IMR-90 (cell line): ENCODE measurements at regions not wholly inside any gene's neighbourhood (a gene's known extent, or its start where the extent isn't known, plus 50 kb on each side); places are given as distances from the start of the nearest gene placed in this dataset.

Source experiments
- ATAC-seq: fragments of 200-7000 bp; cut with Tn5 transposase; 2 replicates; pipeline ENCODE4 v1.9.1; 2020; ENCODE audit warnings: low read depth, mild to moderate bottlenecking, moderate library complexity
- BruUV-seq: library from RNA; stranded (reverse); fragments of 400-500 nt; replicated peaks from 2 replicates; lab custom pipeline; 2021; lab: Mats Ljungman, UMichigan
- CTCF ChIA-PET: fragments of 300-600 bp; formaldehyde crosslinking; extraction: SDS; loops from one replicate; lab custom pipeline; 2021; ENCODE audit warnings: antibody characterized with exemption; lab: Yijun Ruan, JAX
- POLR2A ChIA-PET: fragments of 300-600 bp; sonication (Branson Sonifier 250); formaldehyde crosslinking; loops from one replicate; lab custom pipeline; 2022; ENCODE audit warnings: antibody characterized with exemption; ENCODE audit not compliant: unreplicated experiment; lab: Charles Lee
- DNase-seq: peaks from one replicate; pipeline ENCODE4 v3.0.0; 2013
- H2AFZ ChIP-seq: replicated peaks from 2 replicates; pipeline ENCODE3; 2013; ENCODE audit warnings: low read length, mild to moderate bottlenecking; ENCODE audit not compliant: poor library complexity
- H2AK5ac ChIP-seq: 2 replicates; pipeline ENCODE4 v1.6.1; 2013; ENCODE audit warnings: low read depth, low read length, inconsistent platforms
- H2AK9ac ChIP-seq: replicated peaks from 2 replicates; pipeline ENCODE3; 2013; ENCODE audit warnings: mild to moderate bottlenecking, low read depth, low read length, moderate library complexity; ENCODE audit not compliant: poor library complexity
- H2BK120ac ChIP-seq: 2 replicates; pipeline ENCODE4 v1.6.1; 2013; ENCODE audit warnings: low read depth, low read length, inconsistent platforms
- H2BK15ac ChIP-seq: 3 replicates; pipeline ENCODE4 v1.6.1; 2013; ENCODE audit warnings: low read depth, low read length, inconsistent platforms
- H2BK20ac ChIP-seq: 2 replicates; pipeline ENCODE4 v1.6.1; 2013; ENCODE audit warnings: low read depth, mild to moderate bottlenecking, inconsistent platforms, low read length, moderate library complexity
- H2BK5ac ChIP-seq: 2 replicates; pipeline ENCODE4 v1.6.1; 2013; ENCODE audit warnings: mild to moderate bottlenecking, low read depth, low read length, inconsistent platforms; ENCODE audit not compliant: poor library complexity, severe bottlenecking
- H3K14ac ChIP-seq: replicated peaks from 2 replicates; pipeline ENCODE4 v1.6.1; 2013; ENCODE audit warnings: low read depth, low read length, inconsistent platforms
- H3K18ac ChIP-seq: 2 replicates; pipeline ENCODE4 v1.6.1; 2013; ENCODE audit warnings: low read depth, low read length, control low read depth
- H3K23ac ChIP-seq: 2 replicates; pipeline ENCODE4 v1.6.1; 2013; ENCODE audit warnings: low read depth, low read length, inconsistent platforms
- H3K27ac ChIP-seq: 2 replicates; pipeline ENCODE4 v1.5.1; 2013; ENCODE audit warnings: mild to moderate bottlenecking, control low read depth, low read length; ENCODE audit not compliant: insufficient read depth
- H3K27me3 ChIP-seq: 2 replicates; pipeline ENCODE4 v1.6.1; 2013; ENCODE audit warnings: low read length; ENCODE audit not compliant: control insufficient read depth, insufficient read depth
- H3K36me3 ChIP-seq: 2 replicates; pipeline ENCODE4 v1.6.1; 2013; ENCODE audit warnings: low read length, mixed read lengths; ENCODE audit not compliant: control insufficient read depth, insufficient read depth
- H3K4ac ChIP-seq: 2 replicates; pipeline ENCODE4 v1.6.1; 2013; ENCODE audit warnings: low read depth, low read length, inconsistent platforms
- H3K4me1 ChIP-seq: 2 replicates; pipeline ENCODE4 v1.6.1; 2013; ENCODE audit warnings: low read length, mixed read lengths; ENCODE audit not compliant: control insufficient read depth, insufficient read depth
- H3K4me2 ChIP-seq: 2 replicates; pipeline ENCODE4 v1.6.1; 2013; ENCODE audit warnings: low read depth, mild to moderate bottlenecking, control low read depth, low read length, moderate library complexity
- H3K4me3 ChIP-seq: 2 replicates; pipeline ENCODE4 v1.5.1; 2013; ENCODE audit warnings: low read depth, mild to moderate bottlenecking, control low read depth, low read length, moderate library complexity; ENCODE audit not compliant: insufficient read depth
- H3K56ac ChIP-seq: 2 replicates; pipeline ENCODE4 v1.6.1; 2013; ENCODE audit warnings: low read length, inconsistent platforms; ENCODE audit not compliant: insufficient read depth; ENCODE audit errors: extremely low read depth
- H3K79me1 ChIP-seq, 2 experiments: 2 replicates each; pipeline ENCODE4 v1.6.1; 2013; ENCODE audit warnings: low read length in 2 of 2, inconsistent platforms in 1 of 2, low read depth in 1 of 2
- H3K9ac ChIP-seq: 2 replicates; pipeline ENCODE4 v1.6.1; 2013; ENCODE audit warnings: low read depth, low read length, control low read depth
- H3K9me1 ChIP-seq: 2 replicates; pipeline ENCODE4 v1.6.1; 2013; ENCODE audit warnings: low read length, inconsistent platforms; ENCODE audit not compliant: insufficient read depth
- H3K9me3 ChIP-seq: 2 replicates; pipeline ENCODE4 v1.6.1; 2013; ENCODE audit warnings: low read length; ENCODE audit not compliant: control insufficient read depth, insufficient read depth
- H4K20me1 ChIP-seq: 2 replicates; pipeline ENCODE4 v1.6.1; 2013; ENCODE audit warnings: low read length, inconsistent platforms; ENCODE audit not compliant: insufficient read depth
- H4K5ac ChIP-seq: 2 replicates; pipeline ENCODE4 v1.6.1; 2013; ENCODE audit warnings: mild to moderate bottlenecking, low read depth, low read length, control low read depth
- H4K8ac ChIP-seq, 2 experiments: 2 replicates each; pipeline ENCODE4 v1.6.1; 2013; ENCODE audit warnings: low read depth in 2 of 2, low read length in 2 of 2, control low read depth in 1 of 2, inconsistent platforms in 1 of 2
- H4K91ac ChIP-seq: 2 replicates; pipeline ENCODE4 v1.6.1; 2013; ENCODE audit warnings: low read depth, low read length, inconsistent platforms; ENCODE audit not compliant: insufficient read depth
- BHLHE40 ChIP-seq: fragments of 150-350 bp; IDR thresholded peaks from 2 replicates; pipeline ENCODE4 v1.6.1; 2016; ENCODE audit warnings: mild to moderate bottlenecking, low read depth, low read length
- CEBPB ChIP-seq: IDR thresholded peaks from 2 replicates; pipeline ENCODE4 v1.6.1; 2012; ENCODE audit warnings: low read depth, low read length, improper control_type of control experiment
- CHD1 ChIP-seq: IDR thresholded peaks from 2 replicates; pipeline ENCODE4 v1.6.1; 2012; ENCODE audit warnings: low read depth, low read length, improper control_type of control experiment
- FOS ChIP-seq: fragments of 150-350 bp; IDR thresholded peaks from 2 replicates; pipeline ENCODE4 v1.6.1; 2016; ENCODE audit warnings: low read depth, low read length
- MAFK ChIP-seq: IDR thresholded peaks from 2 replicates; pipeline ENCODE4 v1.6.1; 2012; ENCODE audit warnings: low read depth, low read length, improper control_type of control experiment
- MAZ ChIP-seq: IDR thresholded peaks from 2 replicates; pipeline ENCODE4 v1.6.1; 2012; ENCODE audit warnings: low read depth, mild to moderate bottlenecking, low read length, improper control_type of control experiment, moderate library complexity, borderline replicate concordance
- MXI1 ChIP-seq: IDR thresholded peaks from 2 replicates; pipeline ENCODE4 v1.6.1; 2012; ENCODE audit warnings: low read depth, mild to moderate bottlenecking, low read length, moderate library complexity, borderline replicate concordance
- NFE2L2 ChIP-seq: fragments of 150-350 bp; IDR thresholded peaks from 2 replicates; pipeline ENCODE4 v1.6.1; 2016; ENCODE audit warnings: low read depth, mild to moderate bottlenecking, low read length
- POLR2A ChIP-seq: IDR thresholded peaks from 2 replicates; pipeline ENCODE4 v1.6.1; 2012; ENCODE audit warnings: mild to moderate bottlenecking, low read depth, low read length
- RAD21 ChIP-seq: IDR thresholded peaks from 2 replicates; pipeline ENCODE4 v1.6.1; 2012; ENCODE audit warnings: low read length, improper control_type of control experiment
- RCOR1 ChIP-seq: IDR thresholded peaks from 2 replicates; pipeline ENCODE4 v1.6.1; 2012; ENCODE audit warnings: mild to moderate bottlenecking, low read length, improper control_type of control experiment; ENCODE audit not compliant: insufficient replicate concordance
- RFX5 ChIP-seq: IDR thresholded peaks from 2 replicates; pipeline ENCODE4 v1.8.0; 2012; ENCODE audit warnings: low read depth, mild to moderate bottlenecking, low read length, moderate library complexity
- SMC3 ChIP-seq: fragments of 150-350 bp; IDR thresholded peaks from 2 replicates; pipeline ENCODE4 v1.6.1; 2016; ENCODE audit warnings: low read depth, mild to moderate bottlenecking, antibody characterized with exemption, low read length, moderate library complexity
- USF2 ChIP-seq: fragments of 150-350 bp; IDR thresholded peaks from 2 replicates; pipeline ENCODE4 v1.6.1; 2017; ENCODE audit warnings: mild to moderate bottlenecking, antibody characterized with exemption, low read length, low read depth
- WGBS, 2 experiments: methylation state at CpG; one replicate each; pipeline versions ENCODE4 v1.1.5 to v1.1.7; 2013; ENCODE audit warnings: missing lambda C conversion rate in 2 of 2; ENCODE audit not compliant: insufficient read length in 1 of 2; ENCODE audit errors: extremely low coverage in 2 of 2; 5-methylcytosine and 5-hydroxymethylcytosine counted together
- dilution Hi-C: fragments of 300-500 bp; cut with HindIII; formaldehyde crosslinking; loops from one replicate; pipeline ENCODE4 v1.14.3; 2018; ENCODE audit warnings: low sequenced_read_pairs; ENCODE audit not compliant: unreplicated experiment
- in situ Hi-C: fragments of 300-500 bp; cut with MboI; formaldehyde crosslinking; loops from 3 replicates; pipeline ENCODE4 v1.14.3; 2019; ENCODE audit warnings: low sequenced_read_pairs, inconsistent platforms, mixed read lengths
- intact Hi-C: fragments of 100-400 bp; cut with micrococcal nuclease; formaldehyde crosslinking; loops from 2 replicates; pipeline ENCODE4 v1.10.0; 2022
- TF ChIP-seq, protein P1 (sequence below): fragments of 150-350 bp; IDR thresholded peaks from 2 replicates; pipeline ENCODE4 v1.6.1; 2016; ENCODE audit warnings: low read depth, mild to moderate bottlenecking, low read length, moderate library complexity, borderline replicate concordance
- TF ChIP-seq, protein P2 (sequence below): conservative IDR thresholded peaks from 2 replicates; pipeline ENCODE4 v1.5.1; 2012; ENCODE audit warnings: mild to moderate bottlenecking, low read depth, low read length, improper control_type of control experiment

DNA sequence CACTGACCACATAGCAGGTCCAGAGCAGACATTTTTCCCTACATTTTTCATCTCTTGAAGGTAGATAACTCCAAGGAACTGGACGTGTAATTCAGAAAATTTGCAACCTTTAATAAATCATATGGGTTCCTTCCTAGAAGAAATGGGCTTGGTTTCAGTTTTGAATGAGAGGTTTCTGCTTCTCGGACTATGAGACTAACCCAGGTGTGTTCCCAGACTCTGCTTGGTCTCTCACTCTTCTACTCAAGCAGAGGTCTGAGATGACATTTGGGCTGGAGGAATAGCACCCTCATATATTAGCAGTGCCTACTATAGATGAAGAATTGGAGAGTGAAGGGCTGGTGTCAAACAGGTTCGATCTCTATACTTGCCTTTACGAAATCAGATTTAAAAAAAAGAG is 231.2 kb downstream of the DOK5 start:
- no peaks in the 10 kb centered on the region for H3K27me3 ChIP-seq
- ChIA-PET POLR2A (no interaction called here), CTCF (no interaction called here)
- no peak overlapping the region for H2BK20ac ChIP-seq
- no peak overlapping the region for H2AK5ac ChIP-seq
- H4K91ac ChIP-seq: no peak overlapping the region
- dilution Hi-C loops (no loop called here), in situ Hi-C loops (no loop called here), intact Hi-C loops (no loop called here)
- H2BK15ac ChIP-seq: no peak overlapping the region
- H3K23ac ChIP-seq: no peak overlapping the region
- H3K14ac ChIP-seq: no peak overlapping the region
- H4K5ac ChIP-seq: no peak overlapping the region
- H3K9ac ChIP-seq: no peak overlapping the region
- H3K56ac ChIP-seq: no peak overlapping the region
- H3K4me2 ChIP-seq: no peak overlapping the region
- H2BK5ac ChIP-seq: no peak overlapping the region
- no peak overlapping the region for H3K4ac ChIP-seq
- ATAC-seq (no peak), DNase-seq (no peak)
- H2AFZ ChIP-seq: no peak overlapping the region
- H3K79me1 ChIP-seq: no peaks in the 10 kb centered on the region
- H3K4me1 ChIP-seq: no peaks in the 10 kb centered on the region
- no peak overlapping the region for H2AK9ac ChIP-seq
- H4K20me1 ChIP-seq: no peaks in the 10 kb centered on the region
- no TSS peak for BruUV-seq
- TF ChIP-seq, protein P1, sequence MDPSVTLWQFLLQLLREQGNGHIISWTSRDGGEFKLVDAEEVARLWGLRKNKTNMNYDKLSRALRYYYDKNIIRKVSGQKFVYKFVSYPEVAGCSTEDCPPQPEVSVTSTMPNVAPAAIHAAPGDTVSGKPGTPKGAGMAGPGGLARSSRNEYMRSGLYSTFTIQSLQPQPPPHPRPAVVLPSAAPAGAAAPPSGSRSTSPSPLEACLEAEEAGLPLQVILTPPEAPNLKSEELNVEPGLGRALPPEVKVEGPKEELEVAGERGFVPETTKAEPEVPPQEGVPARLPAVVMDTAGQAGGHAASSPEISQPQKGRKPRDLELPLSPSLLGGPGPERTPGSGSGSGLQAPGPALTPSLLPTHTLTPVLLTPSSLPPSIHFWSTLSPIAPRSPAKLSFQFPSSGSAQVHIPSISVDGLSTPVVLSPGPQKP: no peak
- no peak for TF ChIP-seq MAFK
- no peak for TF ChIP-seq BHLHE40
- no peak for TF ChIP-seq CHD1
- TF ChIP-seq RCOR1: no peak
- no peak for TF ChIP-seq USF2
- TF ChIP-seq NFE2L2: no peak
- TF ChIP-seq CEBPB: no peak
- TF ChIP-seq POLR2A: no peak
- no peak for TF ChIP-seq FOS
- TF ChIP-seq MAZ: no peak
- no peak for TF ChIP-seq RFX5
- no peak for TF ChIP-seq MXI1
- TF ChIP-seq SMC3: no peak
- TF ChIP-seq, protein P2, sequence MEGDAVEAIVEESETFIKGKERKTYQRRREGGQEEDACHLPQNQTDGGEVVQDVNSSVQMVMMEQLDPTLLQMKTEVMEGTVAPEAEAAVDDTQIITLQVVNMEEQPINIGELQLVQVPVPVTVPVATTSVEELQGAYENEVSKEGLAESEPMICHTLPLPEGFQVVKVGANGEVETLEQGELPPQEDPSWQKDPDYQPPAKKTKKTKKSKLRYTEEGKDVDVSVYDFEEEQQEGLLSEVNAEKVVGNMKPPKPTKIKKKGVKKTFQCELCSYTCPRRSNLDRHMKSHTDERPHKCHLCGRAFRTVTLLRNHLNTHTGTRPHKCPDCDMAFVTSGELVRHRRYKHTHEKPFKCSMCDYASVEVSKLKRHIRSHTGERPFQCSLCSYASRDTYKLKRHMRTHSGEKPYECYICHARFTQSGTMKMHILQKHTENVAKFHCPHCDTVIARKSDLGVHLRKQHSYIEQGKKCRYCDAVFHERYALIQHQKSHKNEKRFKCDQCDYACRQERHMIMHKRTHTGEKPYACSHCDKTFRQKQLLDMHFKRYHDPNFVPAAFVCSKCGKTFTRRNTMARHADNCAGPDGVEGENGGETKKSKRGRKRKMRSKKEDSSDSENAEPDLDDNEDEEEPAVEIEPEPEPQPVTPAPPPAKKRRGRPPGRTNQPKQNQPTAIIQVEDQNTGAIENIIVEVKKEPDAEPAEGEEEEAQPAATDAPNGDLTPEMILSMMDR: no peak
- TF ChIP-seq RAD21: no peak
- peaks cover 4% of the 10 kb centered on the region; the same call in 1 of the 2 replicates for H3K9me3 ChIP-seq
- H3K36me3 ChIP-seq: no peaks in the 10 kb centered on the region
- no peak overlapping the region for H2BK120ac ChIP-seq
- no peaks in the 10 kb centered on the region for H3K9me1 ChIP-seq
- no peak overlapping the region for H3K27ac ChIP-seq
- H3K18ac ChIP-seq: no peak overlapping the region
- no peak overlapping the region for H4K8ac ChIP-seq
- no CpG with 5 or more reads among the region's 4 CpGs for WGBS, 2 experiments
- no peak overlapping the region for H3K4me3 ChIP-seq
